Activated CD4-positive, alpha-beta T cell treated with anti-CD3 and anti-CD28 coated beads, Interleukin-2, amount 50 U/mL, for 48 hours (primary cell): ENCODE measurements at regions not wholly inside any gene's neighbourhood (a gene's known extent, or its start where the extent isn't known, plus 50 kb on each side); places are given as distances from the start of the nearest gene placed in this dataset.
"Not testable (repeated sequence)": the region's sequence is repeated elsewhere in the genome, so short reads cannot be mapped to it uniquely, and the experiment has no call there.

ENCODE experiments used
- DNase-seq, 2 experiments: peaks; one replicate each; pipeline ENCODE4 v3.0.0-alpha.2; 2020

GRCh38 chr1:105004515-105004914 lies 1254.8 kb downstream of the AMY1C start:
- DNase-seq: no peak

DNA sequence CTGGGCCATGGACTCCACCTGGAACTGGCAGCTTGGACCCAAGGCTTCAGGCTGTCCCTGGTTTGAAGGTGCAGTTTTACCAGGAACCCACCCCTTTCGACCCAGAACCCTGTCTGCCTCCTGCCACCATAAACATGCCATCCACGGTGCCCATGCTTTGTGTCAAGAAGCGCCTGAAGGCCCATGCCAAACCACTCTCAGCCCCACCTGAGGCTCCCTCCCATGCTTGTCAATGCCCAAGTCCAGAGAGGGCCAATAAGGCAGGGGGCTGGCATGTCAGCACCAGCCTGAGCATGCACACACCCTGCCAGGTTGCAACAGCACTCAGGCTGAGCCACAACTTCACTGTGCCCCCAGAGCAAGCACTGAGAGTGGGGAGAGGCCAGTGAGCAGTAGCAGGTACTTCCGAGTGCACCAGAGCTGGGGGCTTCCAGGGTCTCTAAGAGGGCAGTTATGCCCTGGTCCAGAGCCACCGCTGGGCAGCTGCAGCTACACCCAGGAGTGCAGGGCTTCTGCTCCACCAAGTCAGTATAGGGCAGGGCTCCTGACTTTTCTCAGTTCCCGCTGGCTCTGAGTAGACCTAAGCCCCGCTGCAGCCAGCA lies 1256.0 kb downstream of the AMY1C start:
- DNase-seq: no peak

- DNase-seq: no peak
Measured at GRCh38 chr1:105017587-105017986, 1267.9 kb downstream of the AMY1C start.

- DNase-seq: no peak
Measured at GRCh38 chr1:105023719-105024118, 1274.0 kb downstream of the AMY1C start.

- DNase-seq: no peak
Measured at GRCh38 chr1:105027838-105028471, 1278.3 kb downstream of the AMY1C start.

- no peak for DNase-seq
Measured at GRCh38 chr1:105072446-105072845, 1322.7 kb downstream of the AMY1C start.

DNA sequence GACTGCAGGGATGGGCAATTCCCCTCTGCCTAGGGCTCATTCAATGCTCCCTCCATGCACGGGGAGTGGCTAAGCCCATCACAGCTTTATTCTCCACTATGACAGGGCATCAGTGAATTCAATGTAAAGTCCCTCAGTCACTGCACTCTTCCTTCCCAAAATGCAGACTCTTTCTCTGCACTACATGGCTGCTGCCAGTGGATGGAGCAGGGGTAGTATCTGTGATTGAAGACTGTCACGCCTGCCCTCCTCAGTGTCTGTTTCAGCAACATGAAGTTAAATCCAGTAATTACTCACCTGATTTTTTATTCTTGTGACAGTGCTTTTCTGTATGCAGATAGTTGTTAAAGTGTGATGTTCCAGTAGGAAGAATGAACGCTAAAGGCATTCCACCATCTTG lies 1323.2 kb downstream of the AMY1C start:
- DNase-seq: no peak

DNA sequence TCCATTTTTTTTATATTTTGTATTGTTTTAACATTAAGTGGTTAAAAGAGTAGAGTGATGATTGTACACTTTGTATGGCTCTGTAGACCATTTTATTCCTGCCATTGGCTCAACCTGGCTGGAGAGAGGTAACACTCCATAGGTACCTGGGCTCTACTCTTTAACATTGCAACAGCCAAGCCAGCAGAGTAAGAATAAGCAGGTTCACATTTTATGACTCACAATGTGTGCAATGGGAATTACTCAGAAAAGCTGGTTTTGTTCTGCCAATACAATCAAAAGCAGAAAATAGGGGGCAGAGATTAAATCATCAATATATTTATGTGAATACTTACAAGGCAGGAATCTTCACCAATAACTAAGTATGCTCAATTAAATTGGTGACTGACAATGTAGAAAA lies 1324.0 kb downstream of the AMY1C start:
- no peak for DNase-seq

GRCh38 chr1:105083611-105084010 lies 1333.9 kb downstream of the AMY1C start:
- no peak for DNase-seq

DNA sequence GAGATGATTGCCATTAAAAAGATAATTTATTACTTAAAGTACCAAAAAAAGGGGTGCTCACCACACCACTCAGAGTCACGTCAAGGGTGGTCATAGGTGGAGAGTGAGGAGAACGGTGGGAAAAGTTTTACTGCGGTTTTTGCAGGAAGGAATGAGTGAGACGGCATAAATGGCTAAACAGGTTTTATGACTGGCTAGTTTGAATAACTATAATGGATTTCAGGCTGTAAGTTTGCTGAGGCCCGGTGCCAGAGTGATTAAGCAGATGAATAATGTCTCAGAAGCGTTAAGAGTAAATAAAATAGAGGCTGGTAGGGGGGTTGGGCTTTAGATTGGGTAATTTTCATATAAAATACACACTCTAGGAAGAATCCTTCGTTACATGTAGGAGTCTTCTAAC lies 1337.8 kb downstream of the AMY1C start:
- no peak for DNase-seq

DNA sequence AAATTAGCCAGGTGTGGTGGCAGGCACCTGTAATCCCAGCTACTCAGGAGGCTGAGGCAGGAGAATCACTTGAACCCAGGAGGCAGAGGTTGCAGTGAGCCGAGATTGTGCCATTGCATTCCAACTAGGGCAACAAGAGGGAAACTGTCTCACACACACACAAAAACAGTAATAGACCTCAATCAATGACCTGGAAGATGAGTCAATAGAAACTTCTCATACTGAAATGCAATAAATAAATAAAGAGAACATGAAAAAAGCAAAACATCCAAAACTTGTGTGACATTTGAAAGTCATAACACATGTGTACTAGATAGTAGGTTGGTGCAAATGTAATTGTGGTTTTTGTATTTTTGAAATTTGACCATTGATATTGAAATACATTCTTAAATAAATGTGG lies 1338.5 kb downstream of the AMY1C start:
- no peak for DNase-seq

- DNase-seq: not testable (repeated sequence)
Measured at GRCh38 chr1:105093893-105094292, 1344.2 kb downstream of the AMY1C start.

DNA sequence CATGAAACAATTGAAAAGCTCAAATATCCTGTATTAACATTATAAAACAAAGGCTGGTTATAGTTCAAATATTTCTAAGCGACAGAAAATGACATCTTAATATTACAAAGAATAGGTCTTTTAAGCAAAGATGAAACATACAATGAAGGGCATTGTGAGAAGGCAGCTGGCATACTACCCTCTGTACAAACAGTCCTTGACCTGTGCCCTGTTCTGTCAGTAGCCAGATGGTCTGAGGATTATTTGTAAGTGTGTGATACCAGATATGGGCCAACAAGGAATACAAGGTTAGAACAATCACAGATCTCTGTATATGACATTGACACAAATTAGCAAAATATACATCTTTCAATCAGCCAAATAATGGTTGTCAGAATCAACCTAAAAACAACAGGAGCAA lies 1350.4 kb downstream of the AMY1C start:
- no peak for DNase-seq

- DNase-seq: no peak
Measured at GRCh38 chr1:105101261-105101660, 1351.6 kb downstream of the AMY1C start.

- DNase-seq: no peak
Measured at GRCh38 chr1:105102371-105102770, 1352.7 kb downstream of the AMY1C start.

- no peak for DNase-seq
Measured at GRCh38 chr1:105122041-105122440, 1372.3 kb downstream of the AMY1C start.

- DNase-seq: no peak
Measured at GRCh38 chr1:105137543-105138457, 1388.1 kb downstream of the AMY1C start.

- DNase-seq: no peak
Measured at GRCh38 chr1:105138458-105138893, 1388.8 kb downstream of the AMY1C start.

DNA sequence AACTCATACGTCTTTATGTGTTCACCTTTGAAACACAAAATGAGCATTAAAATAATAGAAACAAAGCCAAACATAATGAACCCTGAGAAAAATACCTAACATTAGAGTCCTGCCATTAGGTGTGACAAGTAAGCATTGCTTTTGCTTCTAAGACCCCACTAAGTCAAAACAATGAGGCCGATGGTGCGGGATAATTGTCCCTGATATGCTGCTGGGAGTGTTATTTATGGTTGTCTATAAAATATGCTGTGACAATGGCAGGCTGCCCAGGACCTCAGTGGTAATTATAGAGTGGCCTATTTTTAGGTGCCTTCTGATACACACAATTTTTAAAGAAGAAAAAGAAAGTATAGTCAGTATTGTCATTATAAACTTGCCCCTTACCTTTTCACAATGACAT lies 1423.1 kb downstream of the AMY1C start:
- no peak for DNase-seq

GRCh38 chr1:105180789-105181188 lies 1431.1 kb downstream of the AMY1C start:
- no peak for DNase-seq

- no peak for DNase-seq
Measured at GRCh38 chr1:105204836-105205371, 1455.2 kb downstream of the AMY1C start.

DNA sequence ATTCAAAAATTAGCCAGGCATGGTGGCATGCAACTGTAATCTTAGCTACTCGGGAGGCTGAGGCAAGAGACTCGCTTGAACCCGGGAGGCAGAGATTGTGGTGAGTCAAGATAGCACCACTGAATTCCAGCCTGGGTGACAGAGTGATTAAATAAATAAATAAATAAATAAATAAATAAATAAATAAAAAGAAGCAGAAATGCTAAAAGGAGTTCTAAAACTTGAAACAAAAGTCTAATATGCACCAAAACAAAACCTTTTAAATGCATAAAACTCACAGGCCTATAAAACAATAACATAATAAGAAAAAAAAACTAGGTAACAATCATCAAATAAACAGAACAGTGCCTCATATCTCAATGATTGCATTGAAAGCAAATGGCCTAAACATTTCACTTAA lies 1458.9 kb downstream of the AMY1C start:
- DNase-seq: no peak

- DNase-seq: no peak
Measured at GRCh38 chr1:105210747-105211146, 1461.0 kb downstream of the AMY1C start.

DNA sequence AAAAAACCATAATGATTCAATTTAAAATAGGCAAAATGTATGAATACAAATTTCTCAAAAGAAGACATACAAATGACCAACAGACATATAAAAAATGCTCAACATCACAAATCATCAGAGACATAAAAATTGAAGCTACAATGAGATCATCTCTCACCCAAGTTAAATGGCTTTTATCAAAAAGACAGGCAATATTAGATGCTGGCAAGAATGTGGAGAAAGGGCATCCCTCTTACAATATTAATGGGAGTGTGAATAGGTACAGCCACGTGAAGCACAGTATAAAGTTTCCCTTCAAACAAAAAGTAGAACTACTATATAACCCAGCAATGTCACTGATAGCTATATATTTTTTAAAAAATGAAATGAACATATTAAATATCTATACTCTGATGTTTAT lies 1481.7 kb downstream of the AMY1C start:
- DNase-seq: no peak
